Activated T-cell treated with anti-CD3 and anti-CD28 coated beads, Interleukin-2, amount 50 U/mL, for 72 hours (primary cell): ENCODE measurements at regions not wholly inside any gene's neighbourhood (a gene's known extent, or its start where the extent isn't known, plus 50 kb on each side); places are given as distances from the start of the nearest gene placed in this dataset.

Experiments used
- ATAC-seq, 2 donors: fragments of 150-1000 bp; cut with Tn5 transposase; replicated peaks in 1 of 2; 2 replicates each; pipeline ENCODE4 v1.10.0; 2021; ENCODE audit warnings: moderate library complexity in 2 of 2, mild to moderate bottlenecking in 1 of 2
- DNase-seq, 2 donors: peaks; one replicate each; pipeline ENCODE4 v3.0.0; 2021 to 2022; ENCODE audit warnings: mixed read lengths in 1 of 2
- H3K27ac Mint-ChIP-seq: one replicate; pipeline ENCODE4 v1.8.0; 2022; ENCODE audit warnings: mild to moderate bottlenecking, moderate library complexity, mixed read lengths
- H3K27me3 Mint-ChIP-seq: one replicate; pipeline ENCODE4 v1.8.0; 2022; ENCODE audit warnings: low read depth, mixed read lengths
- H3K36me3 Mint-ChIP-seq, 2 donors: one replicate each; pipeline ENCODE4 v1.8.0; 2022; ENCODE audit warnings: mixed read lengths in 2 of 2, mild to moderate bottlenecking in 1 of 2; ENCODE audit not compliant: insufficient read depth in 2 of 2
- H3K4me1 Mint-ChIP-seq: one replicate; pipeline ENCODE4 v1.8.0; 2022; ENCODE audit warnings: low read depth, mixed read lengths
- H3K4me3 Mint-ChIP-seq, 2 donors: one replicate each; pipeline ENCODE4 v1.8.0; 2022; ENCODE audit warnings: mild to moderate bottlenecking in 2 of 2, mixed read lengths in 2 of 2, moderate library complexity in 2 of 2
- H3K9me3 Mint-ChIP-seq, 2 donors: one replicate each; pipeline ENCODE4 v1.8.0; 2022; ENCODE audit warnings: mixed read lengths in 2 of 2

DNA sequence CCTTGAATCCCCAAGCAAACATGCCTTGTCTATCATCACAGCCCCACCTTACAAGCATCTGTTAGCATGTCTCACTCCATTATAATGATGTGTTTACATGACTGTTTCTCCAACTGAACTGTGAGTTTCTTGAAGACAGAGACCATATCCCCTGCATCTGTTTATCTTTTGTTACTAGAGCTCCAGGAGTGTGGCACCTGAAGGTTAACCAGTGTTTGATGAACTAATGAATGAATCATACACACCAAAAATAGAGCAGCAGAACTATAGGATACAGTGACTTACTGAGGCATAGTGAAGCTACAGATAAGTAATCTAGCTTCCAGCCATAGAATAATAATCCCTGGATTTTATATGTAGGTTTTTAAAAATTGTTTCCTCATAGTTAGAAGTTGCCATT, 331.0 kb downstream of the PCDH7 start:
- H3K4me1 Mint-ChIP-seq: no peaks in the 10 kb centered on the region
- DNase-seq (no peak), ATAC-seq (no peak)
- H3K4me3 Mint-ChIP-seq: no peak overlapping the region
- no peaks in the 10 kb centered on the region for H3K36me3 Mint-ChIP-seq
- H3K27ac Mint-ChIP-seq: no peak overlapping the region
- peaks cover 3 to 4% of the 10 kb centered on the region in 2 donors for H3K9me3 Mint-ChIP-seq
- H3K27me3 Mint-ChIP-seq: no peaks in the 10 kb centered on the region

DNA sequence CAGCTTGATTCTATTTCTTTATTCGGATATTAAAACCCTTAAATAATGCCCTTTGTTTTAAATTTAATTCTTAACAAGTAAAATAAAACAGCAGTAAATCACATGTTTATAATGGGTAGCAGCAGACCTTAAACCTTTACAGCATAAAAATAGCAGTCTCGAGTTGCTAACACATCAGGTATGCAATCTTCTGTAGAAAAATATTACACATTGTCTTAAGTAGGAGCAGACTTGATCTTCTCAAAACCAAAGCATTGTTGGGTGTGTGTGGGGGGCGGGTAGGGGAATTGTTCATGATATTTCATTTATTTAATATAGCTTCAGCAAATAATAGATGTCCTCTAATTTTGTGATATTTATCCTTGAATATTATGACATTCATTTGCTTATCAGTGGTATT, 331.4 kb downstream of the PCDH7 start:
- DNase-seq: no peak
- no peaks in the 10 kb centered on the region for H3K4me1 Mint-ChIP-seq
- ATAC-seq: no peak
- H3K4me3 Mint-ChIP-seq: no peak overlapping the region
- H3K27ac Mint-ChIP-seq: no peak overlapping the region
- no peaks in the 10 kb centered on the region for H3K27me3 Mint-ChIP-seq
- H3K9me3 Mint-ChIP-seq: peaks cover 5 to 6% of the 10 kb centered on the region in 2 donors
- H3K36me3 Mint-ChIP-seq: no peaks in the 10 kb centered on the region

DNA sequence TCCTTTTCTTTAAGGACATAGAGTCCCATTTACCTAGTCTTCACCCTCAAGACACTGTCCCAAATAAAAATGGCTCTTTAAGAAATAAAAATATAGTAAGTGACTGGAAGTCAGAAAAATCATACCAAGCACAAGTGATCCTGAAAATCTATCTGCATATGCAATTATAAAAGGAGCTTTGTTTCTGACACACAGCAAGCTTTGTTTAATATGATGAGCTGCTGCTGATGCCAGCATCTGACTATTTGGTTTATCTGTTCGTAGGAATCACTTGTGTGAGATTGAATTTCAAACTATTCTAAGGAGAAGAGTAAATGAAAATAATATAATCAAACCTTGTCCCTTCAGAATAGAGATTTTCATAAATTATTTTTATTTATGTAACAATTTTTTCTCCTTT, 332.4 kb downstream of the PCDH7 start:
- Mint-ChIP-seq H3K4me3 (no peak overlapping the region), H3K9me3 (peaks cover 3 to 6% of the 10 kb centered on the region in 2 donors), H3K36me3 (no peaks in the 10 kb centered on the region), H3K27ac (no peak overlapping the region), H3K4me1 (no peaks in the 10 kb centered on the region), H3K27me3 (no peaks in the 10 kb centered on the region)
- ATAC-seq (no peak), DNase-seq (no peak)

DNA sequence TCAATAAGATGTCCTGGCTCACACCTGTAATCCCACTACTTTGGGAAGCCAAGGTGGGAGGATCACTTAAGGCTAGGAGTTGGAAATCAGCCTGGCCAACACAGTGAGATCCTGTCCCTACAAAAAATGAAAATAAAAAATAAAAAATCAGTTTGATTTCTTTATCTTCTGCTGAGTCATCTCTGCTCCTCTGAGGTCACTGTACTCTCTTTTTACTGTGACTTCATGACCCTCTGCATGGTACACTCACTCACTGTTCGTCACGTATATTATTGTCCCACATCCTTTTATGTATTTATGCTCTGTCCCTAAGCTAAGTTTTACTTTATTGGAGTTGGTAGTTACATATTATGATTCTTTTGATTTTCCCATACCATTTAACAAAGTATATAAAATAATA, 333.3 kb downstream of the PCDH7 start:
- Mint-ChIP-seq H3K36me3 (no peaks in the 10 kb centered on the region), H3K4me3 (no peak overlapping the region)

DNA sequence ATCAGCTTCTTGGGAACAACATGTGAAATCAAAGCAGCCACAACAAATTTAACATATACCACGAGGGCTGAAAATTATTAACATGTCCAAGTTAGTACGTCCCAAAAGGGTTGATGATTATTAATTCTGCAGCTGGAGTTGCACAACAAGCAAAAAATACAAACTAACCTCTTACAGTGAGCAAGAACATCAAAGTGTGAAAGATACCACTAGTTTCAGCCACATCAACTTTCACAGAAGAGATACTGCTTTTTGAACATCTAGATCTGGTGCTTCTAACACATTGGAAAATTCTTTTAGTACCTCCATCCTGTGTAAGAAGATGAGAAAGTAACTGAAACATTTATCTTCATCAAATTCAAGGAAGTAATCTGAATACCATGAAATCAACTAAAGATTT, 334.1 kb downstream of the PCDH7 start:
- Mint-ChIP-seq H3K27me3 (no peaks in the 10 kb centered on the region), H3K4me1 (no peaks in the 10 kb centered on the region), H3K27ac (no peak overlapping the region), H3K36me3 (no peaks in the 10 kb centered on the region), H3K9me3 (peaks cover 1 to 6% of the 10 kb centered on the region in 2 donors), H3K4me3 (no peak overlapping the region)
- ATAC-seq (no peak), DNase-seq (no peak)

More for the DNA sequence above, 333.3 kb downstream of the PCDH7 start:
- Mint-ChIP-seq H3K27me3 (no peaks in the 10 kb centered on the region), H3K27ac (no peak overlapping the region), H3K4me1 (no peaks in the 10 kb centered on the region), H3K9me3 (peaks cover 1 to 6% of the 10 kb centered on the region in 2 donors)
- DNase-seq (no peak), ATAC-seq (no peak)

DNA sequence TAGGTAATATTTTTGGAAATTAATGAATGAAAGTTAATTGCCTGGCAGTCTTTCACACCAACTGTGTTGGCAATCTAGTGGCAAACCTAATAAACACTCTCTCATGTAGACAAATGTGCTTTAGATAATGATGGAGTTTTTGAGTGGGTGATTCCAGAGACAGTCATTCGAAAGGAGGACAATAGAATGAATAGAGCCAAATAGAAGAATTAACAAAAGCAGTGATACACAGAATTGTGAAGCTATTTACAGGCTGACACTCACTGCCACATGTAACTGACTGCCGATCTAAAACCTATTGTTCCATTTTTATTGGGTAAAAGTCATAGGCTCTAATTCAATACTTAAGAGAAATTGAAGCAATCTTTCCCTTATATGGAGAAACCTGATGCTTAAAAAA, 338.5 kb downstream of the PCDH7 start:
- no peak for DNase-seq
- Mint-ChIP-seq H3K4me1 (no peaks in the 10 kb centered on the region), H3K27me3 (no peaks in the 10 kb centered on the region), H3K27ac (no peak overlapping the region), H3K36me3 (no peaks in the 10 kb centered on the region), H3K4me3 (no peak overlapping the region), H3K9me3 (peaks cover 1 to 3% of the 10 kb centered on the region in 2 donors)
- ATAC-seq: no peak

DNA sequence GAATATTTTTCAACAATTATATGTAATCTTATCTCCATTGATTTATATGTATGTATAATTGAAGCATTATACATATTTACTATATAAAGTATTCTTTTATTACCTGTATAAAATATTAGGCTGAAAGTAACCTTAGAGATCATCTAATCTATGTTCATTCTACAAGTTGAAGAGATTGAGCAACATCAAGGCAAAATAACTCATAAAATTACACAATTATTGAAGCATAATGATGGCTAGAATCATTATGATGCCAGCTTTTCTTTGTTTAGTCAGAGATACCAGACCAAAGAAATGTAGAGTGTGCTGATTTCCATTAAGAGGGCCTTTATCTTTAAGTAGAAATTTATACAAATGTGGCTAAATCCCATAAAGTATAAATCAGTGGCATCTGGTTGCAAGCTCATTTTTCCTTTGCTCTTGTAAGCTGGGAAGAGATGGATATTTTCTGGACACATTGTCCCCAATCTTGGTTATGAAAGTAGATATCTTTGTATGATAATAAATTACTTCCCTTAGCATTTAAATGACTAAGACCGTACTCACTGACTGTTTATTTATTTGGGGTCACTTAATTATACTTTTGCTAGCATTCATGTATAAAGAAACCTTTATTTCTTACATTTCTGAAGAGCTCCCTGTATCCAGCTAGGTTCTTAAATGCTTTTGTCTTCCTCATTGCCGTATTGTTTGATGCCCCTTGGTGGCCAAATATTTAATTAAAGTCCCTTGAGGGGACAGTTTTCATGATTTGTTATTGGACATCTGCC, 339.8 kb downstream of the PCDH7 start:
- H3K4me1 Mint-ChIP-seq: no peaks in the 10 kb centered on the region
- DNase-seq: no peak
- peaks cover 1 to 5% of the 10 kb centered on the region in 2 donors for H3K9me3 Mint-ChIP-seq
- no peaks in the 10 kb centered on the region for H3K27me3 Mint-ChIP-seq
- H3K27ac Mint-ChIP-seq: no peak overlapping the region
- no peaks in the 10 kb centered on the region for H3K36me3 Mint-ChIP-seq
- H3K4me3 Mint-ChIP-seq: no peak overlapping the region
- no peak for ATAC-seq

DNA sequence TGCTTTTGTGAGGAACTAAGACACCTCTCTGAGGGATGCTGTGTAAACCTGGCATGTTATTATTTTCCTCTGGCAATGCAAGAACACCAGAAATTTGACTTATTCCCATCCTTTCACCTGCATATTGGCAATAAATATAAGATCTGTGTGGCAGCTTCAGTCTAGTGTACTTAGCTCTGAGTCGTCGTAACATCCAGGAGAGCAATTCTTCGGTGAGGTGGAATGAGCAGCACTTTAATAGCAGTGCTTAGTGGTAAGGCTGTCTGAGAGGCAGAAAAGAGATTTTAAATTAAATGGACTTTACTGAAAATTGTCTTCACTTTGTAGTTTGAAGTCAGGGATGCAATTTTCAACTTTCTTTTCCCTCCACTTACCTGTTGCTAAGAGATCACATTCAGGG, 344.9 kb downstream of the PCDH7 start:
- Mint-ChIP-seq H3K27ac (no peak overlapping the region), H3K36me3 (no peaks in the 10 kb centered on the region), H3K4me1 (no peaks in the 10 kb centered on the region), H3K9me3 (peaks cover 0 to 4% of the 10 kb centered on the region in 2 donors), H3K27me3 (no peaks in the 10 kb centered on the region), H3K4me3 (no peak overlapping the region)
- no peak for DNase-seq
- ATAC-seq: no peak

DNA sequence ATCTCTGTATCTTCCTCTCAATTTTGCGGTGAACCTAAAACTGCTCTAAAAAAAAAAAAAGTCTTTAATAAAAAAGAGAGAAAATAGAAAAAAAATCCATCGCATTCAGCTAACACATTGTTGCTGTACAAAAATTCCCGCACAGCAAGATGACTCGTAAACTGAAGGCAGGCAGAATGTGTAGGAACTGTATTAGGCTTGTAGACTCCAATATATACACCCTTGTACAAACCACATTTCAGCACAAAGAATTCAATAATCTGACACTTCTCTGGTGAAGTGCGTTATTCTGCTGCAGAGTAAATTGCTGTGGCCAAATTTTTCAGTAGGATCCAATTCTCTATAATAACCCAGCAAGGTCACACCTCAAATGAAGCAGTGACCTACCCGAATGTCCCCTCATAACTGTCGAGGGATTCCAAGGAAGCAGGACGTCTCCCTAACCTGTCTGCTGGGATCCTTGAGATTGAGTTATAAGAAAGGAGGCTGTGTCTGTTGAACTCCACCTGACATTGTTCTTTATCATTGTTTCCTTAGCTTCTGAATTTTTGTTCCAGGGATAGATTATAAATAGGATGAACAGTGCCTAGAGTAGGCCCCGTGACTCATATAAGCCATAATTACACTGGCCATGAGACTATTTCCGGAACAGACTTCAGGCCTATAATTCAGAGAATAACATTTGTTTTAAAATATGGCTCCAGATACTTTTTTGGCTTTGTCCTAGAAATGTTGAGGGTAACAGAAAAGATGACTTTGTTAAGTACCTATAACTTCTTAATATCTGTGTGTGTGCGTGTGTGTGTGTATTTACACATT, 348.3 kb downstream of the PCDH7 start:
- H3K36me3 Mint-ChIP-seq: no peaks in the 10 kb centered on the region
- no peaks in the 10 kb centered on the region for H3K4me1 Mint-ChIP-seq
- H3K9me3 Mint-ChIP-seq: peaks cover 0 to 8% of the 10 kb centered on the region in 2 donors
- H3K27me3 Mint-ChIP-seq: no peaks in the 10 kb centered on the region
- no peak overlapping the region for H3K4me3 Mint-ChIP-seq
- ATAC-seq (no peak), DNase-seq (no peak)
- H3K27ac Mint-ChIP-seq: no peak overlapping the region

DNA sequence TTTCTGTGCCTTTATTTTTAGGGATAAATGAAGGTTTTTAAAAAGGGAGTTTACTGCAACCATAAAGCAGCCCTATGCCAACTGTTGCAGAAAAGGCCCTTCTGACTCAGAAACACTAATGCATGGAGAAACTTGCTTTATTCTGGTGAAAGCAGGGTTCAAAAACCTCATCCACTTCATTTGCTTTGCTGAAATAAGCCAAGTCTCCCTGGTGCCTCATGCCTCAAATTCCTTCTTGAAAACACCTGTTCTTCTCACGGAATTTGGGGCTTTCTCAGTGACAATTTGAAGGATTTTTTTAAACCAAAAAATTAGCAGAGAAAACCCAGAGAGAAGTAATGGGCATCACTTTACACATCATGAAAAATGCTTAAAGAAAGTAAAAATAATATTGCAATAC, 349.0 kb downstream of the PCDH7 start:
- DNase-seq: no peak
- Mint-ChIP-seq H3K27me3 (no peaks in the 10 kb centered on the region), H3K4me1 (no peaks in the 10 kb centered on the region), H3K27ac (no peak overlapping the region), H3K36me3 (no peaks in the 10 kb centered on the region), H3K4me3 (no peak overlapping the region), H3K9me3 (peaks cover 0 to 8% of the 10 kb centered on the region in 2 donors)
- ATAC-seq: no peak

DNA sequence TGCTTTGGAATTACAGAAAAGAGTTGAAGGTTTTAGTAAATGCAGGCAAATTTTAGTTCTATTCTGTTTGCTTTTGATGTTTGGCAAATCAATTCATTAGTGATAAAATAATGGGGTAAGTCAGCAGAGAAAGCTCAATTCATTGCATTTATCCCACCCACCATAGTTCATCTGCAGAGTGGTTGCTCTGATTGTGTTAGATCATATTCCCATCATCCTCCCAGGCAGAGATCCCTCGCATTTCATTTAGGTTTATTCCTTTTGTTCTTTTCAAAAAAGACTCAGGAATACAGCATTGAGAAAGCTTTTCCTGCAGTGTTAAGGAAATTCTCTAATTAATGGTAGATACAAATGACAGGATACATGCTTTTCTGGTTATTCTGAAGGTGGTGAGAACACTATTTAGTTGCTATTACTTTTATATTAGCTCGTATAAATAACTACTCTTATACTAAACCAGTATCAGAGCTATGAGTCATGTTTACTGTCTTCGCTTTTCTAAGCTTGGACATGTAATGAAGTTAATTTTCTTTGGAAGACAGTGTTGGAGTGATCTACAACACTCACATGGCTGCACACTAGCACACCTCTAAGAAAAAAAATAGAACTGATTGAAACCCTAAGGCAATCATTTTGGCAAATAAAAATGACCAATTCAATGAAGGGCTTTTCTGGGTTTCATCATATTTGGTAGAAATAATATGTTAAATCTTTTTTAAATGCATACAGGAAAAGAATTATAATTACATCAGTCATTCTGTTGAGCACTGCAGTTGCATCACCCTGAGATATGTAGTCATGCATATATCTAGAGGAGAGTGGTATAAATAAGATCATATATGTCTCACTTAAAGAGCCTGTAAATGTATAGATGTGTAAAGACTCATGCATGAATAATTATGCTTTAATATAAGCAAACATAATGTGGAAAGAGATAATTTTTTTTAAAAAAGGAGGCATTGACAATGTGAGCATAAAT, 351.6 kb downstream of the PCDH7 start:
- Mint-ChIP-seq H3K9me3 (peaks cover 0 to 4% of the 10 kb centered on the region in 2 donors), H3K36me3 (no peaks in the 10 kb centered on the region), H3K27ac (no peak overlapping the region), H3K4me3 (no peak overlapping the region), H3K4me1 (no peaks in the 10 kb centered on the region), H3K27me3 (no peaks in the 10 kb centered on the region)
- no peak for DNase-seq
- ATAC-seq: no peak

DNA sequence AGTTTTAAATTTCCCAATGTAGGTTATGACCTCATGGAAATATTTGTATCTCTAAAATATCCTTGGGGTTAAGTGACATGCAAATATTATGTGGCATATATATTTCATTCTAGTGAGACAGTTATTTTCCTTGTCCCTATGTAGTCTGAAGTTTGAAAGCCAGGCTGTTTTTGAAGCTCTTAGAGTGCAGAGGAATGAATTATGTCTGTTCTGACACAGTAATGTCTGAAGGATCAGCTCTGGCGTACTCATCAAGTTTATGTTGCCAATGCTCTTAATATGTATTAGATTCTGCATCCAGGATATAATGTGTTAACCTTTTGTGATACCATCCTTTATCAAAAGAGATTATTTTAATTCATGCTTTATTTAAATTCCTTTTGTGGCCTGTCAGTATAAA, 355.8 kb downstream of the PCDH7 start:
- Mint-ChIP-seq H3K27ac (no peak overlapping the region), H3K4me1 (no peaks in the 10 kb centered on the region), H3K4me3 (no peak overlapping the region), H3K27me3 (no peaks in the 10 kb centered on the region), H3K9me3 (peaks cover 2 to 4% of the 10 kb centered on the region in 2 donors), H3K36me3 (no peaks in the 10 kb centered on the region)
- no peak for ATAC-seq
- DNase-seq: no peak

DNA sequence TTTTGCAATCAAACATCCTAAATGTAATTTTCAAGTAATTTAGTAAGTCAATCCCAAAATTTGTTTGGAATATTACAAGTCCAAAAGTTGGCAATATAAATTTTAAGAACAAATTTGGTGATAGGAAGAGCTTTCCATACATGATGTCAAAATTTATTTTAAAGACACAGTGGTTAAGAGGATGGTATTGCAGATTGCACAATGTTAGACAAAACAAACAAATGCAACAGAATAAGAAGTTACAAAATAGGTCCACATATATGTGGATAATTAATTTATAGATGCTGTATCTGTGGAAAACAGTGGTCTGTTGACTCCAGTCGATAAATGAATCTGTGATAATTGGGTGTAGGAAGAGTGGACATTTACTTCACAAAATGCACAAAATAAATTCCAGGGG, 358.5 kb downstream of the PCDH7 start:
- Mint-ChIP-seq H3K4me3 (no peak overlapping the region), H3K27me3 (no peaks in the 10 kb centered on the region), H3K4me1 (no peaks in the 10 kb centered on the region), H3K9me3 (peaks cover 2% of the 10 kb centered on the region in 2 donors), H3K27ac (no peak overlapping the region), H3K36me3 (no peaks in the 10 kb centered on the region)
- DNase-seq (no peak), ATAC-seq (no peak)
